ENCODE measurements at regions not wholly inside any gene's neighbourhood (a gene's known extent, or its start where the extent isn't known, plus 50 kb on each side); places are given as distances from the start of the nearest gene placed in this dataset.
"Not testable (repeated sequence)": the region's sequence is repeated elsewhere in the genome, so short reads cannot be mapped to it uniquely, and the experiment has no call there.

GRCh38 chr6:150491131-150491810 is 108.4 kb upstream of the PLEKHG1 start:
- H3K27me3 ChIP-seq (ENCODE audit: control insufficient read depth, insufficient read depth, low read length), result no peaks in the 10 kb centered on the region
- DNase-seq, result no peak
- no peak overlapping the region for H3K4me3 ChIP-seq (ENCODE audit: insufficient read depth, low read depth, low read length)
- no peaks in the 10 kb centered on the region for H3K36me3 ChIP-seq (replicated peaks; ENCODE audit: control insufficient read depth, insufficient read depth, low read length)

- H3K36me3 ChIP-seq (replicated peaks; ENCODE audit: control insufficient read depth, insufficient read depth, low read length), result no peaks in the 10 kb centered on the region
- DNase-seq, result no peak
- no peak overlapping the region for H3K4me3 ChIP-seq (ENCODE audit: insufficient read depth, low read depth, low read length)
- H3K27me3 ChIP-seq (ENCODE audit: control insufficient read depth, insufficient read depth, low read length), result no peaks in the 10 kb centered on the region
Measured at GRCh38 chr6:150491811-150492172, 107.9 kb upstream of the PLEKHG1 start.

- no peak overlapping the region for H3K4me3 ChIP-seq (ENCODE audit: insufficient read depth, low read depth, low read length)
- H3K27me3 ChIP-seq (ENCODE audit: control insufficient read depth, insufficient read depth, low read length), result no peaks in the 10 kb centered on the region
- H3K36me3 ChIP-seq (replicated peaks; ENCODE audit: control insufficient read depth, insufficient read depth, low read length), result no peaks in the 10 kb centered on the region
- no peak for DNase-seq
Measured at GRCh38 chr6:150492507-150492906, 107.2 kb upstream of the PLEKHG1 start.

GRCh38 chr6:150492941-150493340 is 106.7 kb upstream of the PLEKHG1 start:
- no peaks in the 10 kb centered on the region for H3K36me3 ChIP-seq (replicated peaks; ENCODE audit: control insufficient read depth, insufficient read depth, low read length)
- no peak overlapping the region for H3K4me3 ChIP-seq (ENCODE audit: insufficient read depth, low read depth, low read length)
- no peak for DNase-seq
- no peaks in the 10 kb centered on the region for H3K27me3 ChIP-seq (ENCODE audit: control insufficient read depth, insufficient read depth, low read length)

GRCh38 chr6:150493552-150493951 is 106.1 kb upstream of the PLEKHG1 start:
- not testable (repeated sequence) for H3K36me3 ChIP-seq (replicated peaks; ENCODE audit: control insufficient read depth, insufficient read depth, low read length); DNase-seq; H3K27me3 ChIP-seq (ENCODE audit: control insufficient read depth, insufficient read depth, low read length); H3K4me3 ChIP-seq (ENCODE audit: insufficient read depth, low read depth, low read length)

- Histone ChIP-seq H3K27me3 (ENCODE audit: control insufficient read depth, insufficient read depth, low read length) (no peaks in the 10 kb centered on the region), H3K36me3 (replicated peaks; ENCODE audit: control insufficient read depth, insufficient read depth, low read length) (no peaks in the 10 kb centered on the region), H3K4me3 (ENCODE audit: insufficient read depth, low read depth, low read length) (no peak overlapping the region)
- DNase-seq, result no peak
Measured at GRCh38 chr6:150494241-150494640, 105.4 kb upstream of the PLEKHG1 start.

- Histone ChIP-seq H3K27me3 (ENCODE audit: control insufficient read depth, insufficient read depth, low read length) (no peaks in the 10 kb centered on the region), H3K36me3 (replicated peaks; ENCODE audit: control insufficient read depth, insufficient read depth, low read length) (no peaks in the 10 kb centered on the region), H3K4me3 (ENCODE audit: insufficient read depth, low read depth, low read length) (no peak overlapping the region)
- DNase-seq, result no peak
Measured at GRCh38 chr6:150495126-150495525, 104.6 kb upstream of the PLEKHG1 start.

GRCh38 chr6:150496629-150497028 is 103.1 kb upstream of the PLEKHG1 start:
- Histone ChIP-seq H3K27me3 (ENCODE audit: control insufficient read depth, insufficient read depth, low read length) (no peaks in the 10 kb centered on the region), H3K4me3 (ENCODE audit: insufficient read depth, low read depth, low read length) (no peak overlapping the region), H3K36me3 (replicated peaks; ENCODE audit: control insufficient read depth, insufficient read depth, low read length) (no peaks in the 10 kb centered on the region)
- no peak for DNase-seq

GRCh38 chr6:150499882-150500312 is 99.8 kb upstream of the PLEKHG1 start:
- DNase-seq, result no peak
- H3K36me3 ChIP-seq (replicated peaks; ENCODE audit: control insufficient read depth, insufficient read depth, low read length), result no peaks in the 10 kb centered on the region
- no peak overlapping the region for H3K4me3 ChIP-seq (ENCODE audit: insufficient read depth, low read depth, low read length)
- no peaks in the 10 kb centered on the region for H3K27me3 ChIP-seq (ENCODE audit: control insufficient read depth, insufficient read depth, low read length)

GRCh38 chr6:150500568-150500967 is 99.1 kb upstream of the PLEKHG1 start:
- not testable (repeated sequence) for H3K36me3 ChIP-seq (replicated peaks; ENCODE audit: control insufficient read depth, insufficient read depth, low read length); H3K27me3 ChIP-seq (ENCODE audit: control insufficient read depth, insufficient read depth, low read length)

GRCh38 chr6:150503041-150503440 is 96.6 kb upstream of the PLEKHG1 start:
- no peak for DNase-seq
- H3K27me3 ChIP-seq (ENCODE audit: control insufficient read depth, insufficient read depth, low read length), result no peaks in the 10 kb centered on the region
- H3K4me3 ChIP-seq (ENCODE audit: insufficient read depth, low read depth, low read length), result no peak overlapping the region
- H3K36me3 ChIP-seq (replicated peaks; ENCODE audit: control insufficient read depth, insufficient read depth, low read length), result no peaks in the 10 kb centered on the region

More at GRCh38 chr6:150500568-150500967, 99.1 kb upstream of the PLEKHG1 start:
- DNase-seq; H3K4me3 ChIP-seq (ENCODE audit: insufficient read depth, low read depth, low read length): not testable (repeated sequence)

- H3K4me3 ChIP-seq (ENCODE audit: insufficient read depth, low read depth, low read length), result no peak overlapping the region
- DNase-seq, result no peak
Measured at GRCh38 chr6:150503586-150504339, 95.9 kb upstream of the PLEKHG1 start.

GRCh38 chr6:150507361-150507760 is 92.3 kb upstream of the PLEKHG1 start:
- not testable (repeated sequence) for H3K27me3 ChIP-seq (ENCODE audit: control insufficient read depth, insufficient read depth, low read length); H3K36me3 ChIP-seq (replicated peaks; ENCODE audit: control insufficient read depth, insufficient read depth, low read length); DNase-seq; H3K4me3 ChIP-seq (ENCODE audit: insufficient read depth, low read depth, low read length)

More at GRCh38 chr6:150503586-150504339, 95.9 kb upstream of the PLEKHG1 start:
- H3K27me3 ChIP-seq (ENCODE audit: control insufficient read depth, insufficient read depth, low read length), result no peaks in the 10 kb centered on the region
- H3K36me3 ChIP-seq (replicated peaks; ENCODE audit: control insufficient read depth, insufficient read depth, low read length), result no peaks in the 10 kb centered on the region

- Histone ChIP-seq H3K27me3 (ENCODE audit: control insufficient read depth, insufficient read depth, low read length) (no peaks in the 10 kb centered on the region), H3K36me3 (replicated peaks; ENCODE audit: control insufficient read depth, insufficient read depth, low read length) (no peaks in the 10 kb centered on the region), H3K4me3 (ENCODE audit: insufficient read depth, low read depth, low read length) (no peak overlapping the region)
- DNase-seq, result no peak
Measured at GRCh38 chr6:150510576-150510975, 89.1 kb upstream of the PLEKHG1 start.

GRCh38 chr6:150511313-150511712 is 88.4 kb upstream of the PLEKHG1 start:
- H3K27me3 ChIP-seq (ENCODE audit: control insufficient read depth, insufficient read depth, low read length), result no peaks in the 10 kb centered on the region
- DNase-seq, result no peak
- no peaks in the 10 kb centered on the region for H3K36me3 ChIP-seq (replicated peaks; ENCODE audit: control insufficient read depth, insufficient read depth, low read length)
- H3K4me3 ChIP-seq (ENCODE audit: insufficient read depth, low read depth, low read length), result no peak overlapping the region
